ENCODE measurements at regions not wholly inside any gene's neighbourhood (a gene's known extent, or its start where the extent isn't known, plus 50 kb on each side); places are given as distances from the start of the nearest gene placed in this dataset.

- H3K36me3 ChIP-seq (ENCODE audit: control insufficient read depth in 1 of 2, insufficient read depth in 2 of 2, low read depth in 1 of 2, low read length in 2 of 2), result no peaks in the 10 kb centered on the region
- no peaks in the 10 kb centered on the region for H3K9me3 ChIP-seq (ENCODE audit: control insufficient read depth, low read length)
- H3K14ac ChIP-seq (ENCODE audit: low read length in 2 of 2), result no peak overlapping the region
- H3K4me2 ChIP-seq (ENCODE audit: low read length, poor library complexity, severe bottlenecking), result no peak overlapping the region
- WGBS, result 53% methylated on average over 8 of the region's 8 CpGs
- H2BK15ac ChIP-seq (ENCODE audit: low read depth, poor library complexity, severe bottlenecking), result no peak overlapping the region
- H4K8ac ChIP-seq (ENCODE audit: low read length), result no peak overlapping the region
- H2BK12ac ChIP-seq (ENCODE audit: low read length in 2 of 2), result no peak overlapping the region
- H3K4me3 ChIP-seq (ENCODE audit: insufficient read depth in 1 of 2, low read depth in 1 of 2, low read length in 2 of 2), result no peak overlapping the region
- no peak overlapping the region for H4K91ac ChIP-seq (ENCODE audit: low read length)
- H3K23ac ChIP-seq (ENCODE audit: low read length in 2 of 2), result no peak overlapping the region
- H3K27me3 ChIP-seq (ENCODE audit: control insufficient read depth in 1 of 2, insufficient read depth in 1 of 2, low read length in 2 of 2), result no peaks in the 10 kb centered on the region
- H3K9ac ChIP-seq (ENCODE audit: low read length), result no peak overlapping the region
- H3K79me1 ChIP-seq (replicated peaks; ENCODE audit: low read length, poor library complexity, severe bottlenecking), result no peaks in the 10 kb centered on the region
- no peak overlapping the region for H2BK5ac ChIP-seq (ENCODE audit: low read depth, low read length, poor library complexity, severe bottlenecking)
- no peak overlapping the region for H2AK5ac ChIP-seq (ENCODE audit: low read length, severe bottlenecking)
- H2BK120ac ChIP-seq (ENCODE audit: low read depth, low read length), result no peak overlapping the region
- no peak for DNase-seq
- H3K4me1 ChIP-seq (ENCODE audit: control insufficient read depth, insufficient read depth, low read depth, low read length), result no peaks in the 10 kb centered on the region
- H3K18ac ChIP-seq (ENCODE audit: low read depth in 1 of 2, low read length in 2 of 2), result no peak overlapping the region
- no peak overlapping the region for H2AFZ ChIP-seq (ENCODE audit: low read depth, low read length)
- no peak overlapping the region for H3K27ac ChIP-seq (ENCODE audit: low read length, poor library complexity, severe bottlenecking)
- H3K4ac ChIP-seq (ENCODE audit: low read depth in 1 of 2, low read length in 2 of 2), result no peak overlapping the region
These were observed 276.3 kb upstream of the MCTP2 start for GRCh38 chr15:93954985-93955571.

- Histone ChIP-seq H3K4me3 (ENCODE audit: insufficient read depth in 1 of 2, low read depth in 1 of 2, low read length in 2 of 2) (peak overlapping the region in 1 of 2 experiments; percentile 46), H3K27ac (ENCODE audit: low read length, poor library complexity, severe bottlenecking) (no peak overlapping the region)
- 30% methylated on average over 8 of the region's 8 CpGs for WGBS
These were observed 282.6 kb upstream of the MCTP2 start for GRCh38 chr15:93948726-93949125.

GRCh38 chr15:93943586-93943985 is 287.8 kb upstream of the MCTP2 start:
- Histone ChIP-seq H2BK5ac (ENCODE audit: low read depth, low read length, poor library complexity, severe bottlenecking) (no peak overlapping the region), H3K9ac (ENCODE audit: low read length) (peak overlapping the region; percentile 24), H3K4ac (ENCODE audit: low read depth in 1 of 2, low read length in 2 of 2) (no peak overlapping the region), H3K4me3 (ENCODE audit: insufficient read depth in 1 of 2, low read depth in 1 of 2, low read length in 2 of 2) (no peak overlapping the region), H2BK120ac (ENCODE audit: low read depth, low read length) (no peak overlapping the region), H2AK5ac (ENCODE audit: low read length, severe bottlenecking) (no peak overlapping the region), H4K8ac (ENCODE audit: low read length) (no peak overlapping the region), H3K4me2 (ENCODE audit: low read length, poor library complexity, severe bottlenecking) (no peak overlapping the region), H3K14ac (ENCODE audit: low read length in 2 of 2) (no peak overlapping the region), H3K23ac (ENCODE audit: low read length in 2 of 2) (no peak overlapping the region), H3K9me3 (ENCODE audit: control insufficient read depth, low read length) (no peaks in the 10 kb centered on the region), H3K36me3 (ENCODE audit: control insufficient read depth in 1 of 2, insufficient read depth in 2 of 2, low read depth in 1 of 2, low read length in 2 of 2) (no peaks in the 10 kb centered on the region), H3K18ac (ENCODE audit: low read depth in 1 of 2, low read length in 2 of 2) (no peak overlapping the region), H4K91ac (ENCODE audit: low read length) (no peak overlapping the region), H3K27ac (ENCODE audit: low read length, poor library complexity, severe bottlenecking) (no peak overlapping the region), H2AFZ (ENCODE audit: low read depth, low read length) (peak overlapping the region; percentile 39), H3K27me3 (ENCODE audit: control insufficient read depth in 1 of 2, insufficient read depth in 1 of 2, low read length in 2 of 2) (no peaks in the 10 kb centered on the region), H3K4me1 (ENCODE audit: control insufficient read depth, insufficient read depth, low read depth, low read length) (no peaks in the 10 kb centered on the region), H2BK12ac (ENCODE audit: low read length in 2 of 2) (no peak overlapping the region), H2BK15ac (ENCODE audit: low read depth, poor library complexity, severe bottlenecking) (no peak overlapping the region), H3K79me1 (replicated peaks; ENCODE audit: low read length, poor library complexity, severe bottlenecking) (no peaks in the 10 kb centered on the region)
- 22% methylated on average over 4 of the region's 4 CpGs for WGBS
- DNase-seq, result no peak

More at GRCh38 chr15:93948726-93949125, 282.6 kb upstream of the MCTP2 start:
- Histone ChIP-seq H3K9me3 (ENCODE audit: control insufficient read depth, low read length) (no peaks in the 10 kb centered on the region), H3K4me2 (ENCODE audit: low read length, poor library complexity, severe bottlenecking) (no peak overlapping the region), H2AFZ (ENCODE audit: low read depth, low read length) (no peak overlapping the region), H3K27me3 (ENCODE audit: control insufficient read depth in 1 of 2, insufficient read depth in 1 of 2, low read length in 2 of 2) (no peaks in the 10 kb centered on the region), H3K9ac (ENCODE audit: low read length) (peak overlapping the region; percentile 30), H2BK12ac (ENCODE audit: low read length in 2 of 2) (no peak overlapping the region), H3K18ac (ENCODE audit: low read depth in 1 of 2, low read length in 2 of 2) (no peak overlapping the region), H3K14ac (ENCODE audit: low read length in 2 of 2) (no peak overlapping the region), H4K8ac (ENCODE audit: low read length) (no peak overlapping the region), H3K23ac (ENCODE audit: low read length in 2 of 2) (no peak overlapping the region), H4K91ac (ENCODE audit: low read length) (no peak overlapping the region), H2BK15ac (ENCODE audit: low read depth, poor library complexity, severe bottlenecking) (no peak overlapping the region), H2BK120ac (ENCODE audit: low read depth, low read length) (no peak overlapping the region), H3K36me3 (ENCODE audit: control insufficient read depth in 1 of 2, insufficient read depth in 2 of 2, low read depth in 1 of 2, low read length in 2 of 2) (no peaks in the 10 kb centered on the region), H3K79me1 (replicated peaks; ENCODE audit: low read length, poor library complexity, severe bottlenecking) (no peaks in the 10 kb centered on the region), H2AK5ac (ENCODE audit: low read length, severe bottlenecking) (no peak overlapping the region), H3K4ac (ENCODE audit: low read depth in 1 of 2, low read length in 2 of 2) (no peak overlapping the region), H3K4me1 (ENCODE audit: control insufficient read depth, insufficient read depth, low read depth, low read length) (no peaks in the 10 kb centered on the region), H2BK5ac (ENCODE audit: low read depth, low read length, poor library complexity, severe bottlenecking) (no peak overlapping the region)
- DNase-seq, result no peak

DNA sequence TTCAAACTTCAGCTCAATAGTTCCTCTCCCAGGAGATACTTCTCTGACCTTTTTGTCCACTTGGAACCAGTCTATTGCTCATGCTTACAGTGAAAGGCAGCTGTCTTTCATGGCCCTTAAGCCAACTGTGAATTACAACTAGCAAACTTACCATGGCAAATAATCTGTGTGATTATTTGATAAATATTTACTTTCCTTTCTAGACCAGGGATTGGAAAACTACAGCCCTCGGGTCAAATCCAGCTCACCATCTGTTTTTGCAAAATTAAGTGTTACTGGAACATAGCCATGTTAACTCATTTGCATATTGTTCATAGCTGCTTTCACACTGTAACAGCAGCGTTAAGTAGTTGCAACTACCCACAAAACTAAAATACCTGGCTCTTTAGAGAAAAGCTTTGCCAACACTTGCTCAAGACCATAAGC is 289.1 kb upstream of the MCTP2 start:
- Histone ChIP-seq H3K14ac (ENCODE audit: low read length in 2 of 2) (no peak overlapping the region), H3K27ac (ENCODE audit: low read length, poor library complexity, severe bottlenecking) (no peak overlapping the region), H3K9ac (ENCODE audit: low read length) (peak overlapping the region; percentile 73), H3K4me2 (ENCODE audit: low read length, poor library complexity, severe bottlenecking) (no peak overlapping the region), H4K91ac (ENCODE audit: low read length) (no peak overlapping the region), H3K23ac (ENCODE audit: low read length in 2 of 2) (no peak overlapping the region), H2BK15ac (ENCODE audit: low read depth, poor library complexity, severe bottlenecking) (no peak overlapping the region), H2BK5ac (ENCODE audit: low read depth, low read length, poor library complexity, severe bottlenecking) (no peak overlapping the region), H3K4me3 (ENCODE audit: insufficient read depth in 1 of 2, low read depth in 1 of 2, low read length in 2 of 2) (peak overlapping the region in 1 of 2 experiments; percentile 34), H4K8ac (ENCODE audit: low read length) (no peak overlapping the region), H2AK5ac (ENCODE audit: low read length, severe bottlenecking) (no peak overlapping the region), H3K9me3 (ENCODE audit: control insufficient read depth, low read length) (no peaks in the 10 kb centered on the region), H3K79me1 (replicated peaks; ENCODE audit: low read length, poor library complexity, severe bottlenecking) (no peaks in the 10 kb centered on the region), H2AFZ (ENCODE audit: low read depth, low read length) (no peak overlapping the region), H2BK120ac (ENCODE audit: low read depth, low read length) (no peak overlapping the region), H3K36me3 (ENCODE audit: control insufficient read depth in 1 of 2, insufficient read depth in 2 of 2, low read depth in 1 of 2, low read length in 2 of 2) (no peaks in the 10 kb centered on the region), H3K18ac (ENCODE audit: low read depth in 1 of 2, low read length in 2 of 2) (no peak overlapping the region), H3K4ac (ENCODE audit: low read depth in 1 of 2, low read length in 2 of 2) (no peak overlapping the region), H3K4me1 (ENCODE audit: control insufficient read depth, insufficient read depth, low read depth, low read length) (no peaks in the 10 kb centered on the region), H3K27me3 (ENCODE audit: control insufficient read depth in 1 of 2, insufficient read depth in 1 of 2, low read length in 2 of 2) (no peaks in the 10 kb centered on the region), H2BK12ac (ENCODE audit: low read length in 2 of 2) (no peak overlapping the region)
- no peak for DNase-seq
- 78% methylated on average over 2 of the region's 2 CpGs for WGBS
